ENCODE measurements at regions not wholly inside any gene's neighbourhood (a gene's known extent, or its start where the extent isn't known, plus 50 kb on each side); places are given as distances from the start of the nearest gene placed in this dataset.
A peak's percentile ranks its signal among the peaks of the same experiment; 100 is the strongest.

DNA sequence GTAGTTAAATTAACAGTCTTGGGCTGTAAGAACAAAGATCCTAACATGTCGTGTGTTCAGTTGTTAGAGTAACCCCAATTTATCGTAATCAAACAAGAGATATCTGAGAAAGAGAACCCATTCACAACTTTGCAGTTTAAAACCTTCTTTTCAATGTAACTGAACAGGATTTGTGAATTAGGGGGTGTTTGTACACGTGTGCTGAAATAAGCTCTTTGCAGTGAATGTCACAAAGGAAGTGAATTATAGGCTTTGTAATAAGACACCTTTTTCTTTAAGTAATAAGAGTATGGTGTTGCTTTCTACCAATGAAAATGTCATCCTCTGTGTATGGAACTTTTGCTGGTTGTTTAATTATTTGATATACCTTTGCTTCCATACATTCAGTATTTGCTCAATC lies 114.0 kb downstream of the ALX1 start:
- no peak overlapping the region for H3K27ac ChIP-seq
- H3K36me3 ChIP-seq = no peaks in the 10 kb centered on the region
- no peak overlapping the region for H3K4me3 Mint-ChIP-seq
- no peak overlapping the region for H3K4me3 ChIP-seq
- H3K9ac ChIP-seq = no peak overlapping the region
- no peaks in the 10 kb centered on the region for H3K36me3 Mint-ChIP-seq
- no peaks in the 10 kb centered on the region for H3F3A ChIP-seq (ENCODE audit: low read depth)
- peak overlapping the region; percentile 19 for H2AFZ ChIP-seq (replicated peaks)
- H3K4me2 ChIP-seq = peak overlapping the region; percentile 7
- no peaks in the 10 kb centered on the region for H3K27me3 ChIP-seq
- no peaks in the 10 kb centered on the region for H3K9me3 ChIP-seq (ENCODE audit: low read depth)
- H3K27ac Mint-ChIP-seq = no peak overlapping the region
- no peaks in the 10 kb centered on the region for H3K9me3 Mint-ChIP-seq
- peaks cover 8% of the 10 kb centered on the region for H3K4me1 ChIP-seq
- H3K27me3 Mint-ChIP-seq (ENCODE audit: insufficient read depth, low read depth) = no peaks in the 10 kb centered on the region
- no peaks in the 10 kb centered on the region for H3K79me2 ChIP-seq (ENCODE audit: low read depth)
- TF ChIP-seq EZH2phosphoT487 (IDR thresholded peaks at IDR 0.05) (no peak), EZH2 (IDR thresholded peaks at IDR 0.05) (no peak)
- TF ChIP-seq, protein P1, sequence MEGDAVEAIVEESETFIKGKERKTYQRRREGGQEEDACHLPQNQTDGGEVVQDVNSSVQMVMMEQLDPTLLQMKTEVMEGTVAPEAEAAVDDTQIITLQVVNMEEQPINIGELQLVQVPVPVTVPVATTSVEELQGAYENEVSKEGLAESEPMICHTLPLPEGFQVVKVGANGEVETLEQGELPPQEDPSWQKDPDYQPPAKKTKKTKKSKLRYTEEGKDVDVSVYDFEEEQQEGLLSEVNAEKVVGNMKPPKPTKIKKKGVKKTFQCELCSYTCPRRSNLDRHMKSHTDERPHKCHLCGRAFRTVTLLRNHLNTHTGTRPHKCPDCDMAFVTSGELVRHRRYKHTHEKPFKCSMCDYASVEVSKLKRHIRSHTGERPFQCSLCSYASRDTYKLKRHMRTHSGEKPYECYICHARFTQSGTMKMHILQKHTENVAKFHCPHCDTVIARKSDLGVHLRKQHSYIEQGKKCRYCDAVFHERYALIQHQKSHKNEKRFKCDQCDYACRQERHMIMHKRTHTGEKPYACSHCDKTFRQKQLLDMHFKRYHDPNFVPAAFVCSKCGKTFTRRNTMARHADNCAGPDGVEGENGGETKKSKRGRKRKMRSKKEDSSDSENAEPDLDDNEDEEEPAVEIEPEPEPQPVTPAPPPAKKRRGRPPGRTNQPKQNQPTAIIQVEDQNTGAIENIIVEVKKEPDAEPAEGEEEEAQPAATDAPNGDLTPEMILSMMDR (IDR thresholded peaks at IDR 0.05) = no peak
- peaks cover 6% of the 10 kb centered on the region for H3K4me1 Mint-ChIP-seq
- DNase-seq (ENCODE audit: low spot score) = no peak
- no peaks in the 10 kb centered on the region for H4K20me1 ChIP-seq (ENCODE audit: low read depth)

DNA sequence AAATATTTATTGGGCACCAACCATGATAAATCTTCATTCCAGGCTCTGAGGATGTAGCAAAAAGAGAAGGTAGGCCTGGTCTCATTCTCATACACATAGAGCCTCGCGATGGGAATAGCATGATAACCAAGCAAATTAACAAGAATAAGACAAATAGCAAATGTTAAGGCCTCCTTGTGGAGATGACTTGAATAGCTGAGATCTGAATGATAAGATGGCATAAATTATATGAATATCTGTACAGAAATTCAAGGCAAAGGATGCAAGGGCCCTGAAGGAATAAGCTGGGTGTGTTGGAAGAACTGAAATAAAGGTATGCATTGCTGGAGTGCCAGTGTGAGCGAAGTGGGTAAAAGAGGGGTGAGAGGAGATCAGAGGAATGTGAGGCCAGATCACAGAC lies 114.8 kb downstream of the ALX1 start:
- TF ChIP-seq, protein P1 (IDR thresholded peaks at IDR 0.05) = no peak
- no peak for TF ChIP-seq EZH2phosphoT487 (IDR thresholded peaks at IDR 0.05)
- TF ChIP-seq EZH2 (IDR thresholded peaks at IDR 0.05) = no peak
- H3K27ac Mint-ChIP-seq = no peak overlapping the region
- DNase-seq (ENCODE audit: low spot score) = no peak
- Histone ChIP-seq H3K36me3 (no peaks in the 10 kb centered on the region), H3K9me3 (ENCODE audit: low read depth) (no peaks in the 10 kb centered on the region), H3K9ac (no peak overlapping the region), H3K4me3 (no peak overlapping the region), H3K4me1 (peaks cover 8% of the 10 kb centered on the region), H2AFZ (replicated peaks) (no peak overlapping the region), H3K4me2 (no peak overlapping the region), H3K27ac (no peak overlapping the region), H4K20me1 (ENCODE audit: low read depth) (no peaks in the 10 kb centered on the region), H3K79me2 (ENCODE audit: low read depth) (no peaks in the 10 kb centered on the region), H3F3A (ENCODE audit: low read depth) (no peaks in the 10 kb centered on the region), H3K27me3 (no peaks in the 10 kb centered on the region)
- H3K9me3 Mint-ChIP-seq = no peaks in the 10 kb centered on the region
- H3K4me1 Mint-ChIP-seq = peaks cover 6% of the 10 kb centered on the region
- H3K4me3 Mint-ChIP-seq = no peak overlapping the region
- no peaks in the 10 kb centered on the region for H3K36me3 Mint-ChIP-seq
- no peaks in the 10 kb centered on the region for H3K27me3 Mint-ChIP-seq (ENCODE audit: insufficient read depth, low read depth)

DNA sequence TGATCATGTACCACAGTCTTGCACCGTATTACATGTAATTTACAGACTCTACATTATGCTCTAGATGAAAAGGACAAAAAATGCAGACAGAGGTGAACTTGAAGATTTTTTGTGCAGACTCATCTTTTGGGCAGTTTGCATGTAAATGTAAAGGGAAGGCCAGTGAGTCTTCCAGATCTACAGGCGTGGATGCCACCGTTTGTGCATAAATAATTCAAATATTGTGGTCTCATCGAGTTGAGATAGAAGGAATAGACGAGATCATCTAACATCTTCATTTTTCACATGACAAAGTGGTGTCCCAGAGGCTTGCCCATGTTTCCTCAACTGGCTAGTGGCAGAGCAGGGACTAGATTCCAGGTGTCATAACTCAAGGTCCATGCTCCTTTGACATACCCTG lies 125.2 kb downstream of the ALX1 start:
- Histone ChIP-seq H3K4me3 (no peak overlapping the region), H3K36me3 (no peaks in the 10 kb centered on the region), H3K4me1 (peaks cover 21% of the 10 kb centered on the region), H4K20me1 (ENCODE audit: low read depth) (no peaks in the 10 kb centered on the region), H3F3A (ENCODE audit: low read depth) (peaks cover 5% of the 10 kb centered on the region), H2AFZ (replicated peaks) (no peak overlapping the region), H3K79me2 (ENCODE audit: low read depth) (no peaks in the 10 kb centered on the region), H3K9ac (no peak overlapping the region), H3K27ac (no peak overlapping the region), H3K4me2 (no peak overlapping the region), H3K9me3 (ENCODE audit: low read depth) (no peaks in the 10 kb centered on the region), H3K27me3 (no peaks in the 10 kb centered on the region)
- H3K9me3 Mint-ChIP-seq = no peaks in the 10 kb centered on the region
- TF ChIP-seq EZH2phosphoT487 (IDR thresholded peaks at IDR 0.05) (no peak), EZH2 (IDR thresholded peaks at IDR 0.05) (no peak)
- TF ChIP-seq, protein P1 (IDR thresholded peaks at IDR 0.05) = no peak
- H3K4me3 Mint-ChIP-seq = no peak overlapping the region
- no peak overlapping the region for H3K27ac Mint-ChIP-seq
- DNase-seq (ENCODE audit: low spot score) = no peak
- no peaks in the 10 kb centered on the region for H3K27me3 Mint-ChIP-seq (ENCODE audit: insufficient read depth, low read depth)
- H3K36me3 Mint-ChIP-seq = no peaks in the 10 kb centered on the region
- peaks cover 12% of the 10 kb centered on the region for H3K4me1 Mint-ChIP-seq

Data from neural progenitor cell (in vitro differentiated cells).